ENCODE measurements at regions not wholly inside any gene's neighbourhood (a gene's known extent, or its start where the extent isn't known, plus 50 kb on each side); places are given as distances from the start of the nearest gene placed in this dataset.
"Not testable (repeated sequence)": the region's sequence is repeated elsewhere in the genome, so short reads cannot be mapped to it uniquely, and the experiment has no call there.

DNA sequence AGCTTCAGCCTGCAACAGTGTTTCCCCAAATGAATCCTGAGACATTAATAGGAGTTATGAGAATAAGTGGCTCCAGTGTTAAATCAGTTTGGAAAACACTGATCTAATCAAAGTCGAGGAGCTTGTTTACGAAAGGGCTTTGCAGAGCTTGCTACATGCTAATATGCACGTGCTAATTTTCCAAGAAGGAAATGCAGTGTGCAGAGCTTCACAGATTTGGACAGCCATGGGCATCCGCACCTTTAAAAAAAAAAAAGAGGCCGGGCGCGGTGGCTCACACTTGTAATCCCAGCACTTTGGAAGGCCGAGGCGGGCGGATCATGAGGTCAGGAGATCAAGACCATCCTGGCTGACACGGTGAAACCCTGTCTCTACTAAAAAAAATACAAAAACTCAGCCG is 79.7 kb upstream of the LMO2 start:
- not testable (repeated sequence) for DNase-seq (ENCODE audit: low spot score)

DNA sequence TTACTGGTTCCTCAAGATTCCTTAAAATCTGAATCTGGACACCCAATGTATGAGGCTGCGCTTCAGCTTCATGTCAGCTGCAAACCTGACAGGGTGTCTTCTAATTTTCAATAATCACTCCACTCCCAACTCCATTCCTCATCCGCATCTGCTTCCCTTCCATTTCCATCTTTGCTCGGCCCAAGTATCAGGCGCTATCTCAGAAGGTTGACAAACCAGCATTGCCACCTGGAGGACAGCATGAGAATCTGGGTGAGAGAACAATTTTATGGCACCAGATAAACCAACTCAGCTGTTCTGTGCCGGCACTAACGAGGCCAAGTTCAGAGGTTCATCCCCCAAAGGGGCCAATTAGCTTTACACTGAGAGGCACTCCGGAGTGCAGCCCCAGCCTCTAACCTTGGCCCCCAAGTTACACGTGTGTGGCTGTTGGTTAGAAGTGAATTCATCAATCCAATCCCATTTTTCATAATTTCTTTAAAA is 79.1 kb upstream of the LMO2 start:
- DNase-seq (ENCODE audit: low spot score) = peak; percentile 67

DNA sequence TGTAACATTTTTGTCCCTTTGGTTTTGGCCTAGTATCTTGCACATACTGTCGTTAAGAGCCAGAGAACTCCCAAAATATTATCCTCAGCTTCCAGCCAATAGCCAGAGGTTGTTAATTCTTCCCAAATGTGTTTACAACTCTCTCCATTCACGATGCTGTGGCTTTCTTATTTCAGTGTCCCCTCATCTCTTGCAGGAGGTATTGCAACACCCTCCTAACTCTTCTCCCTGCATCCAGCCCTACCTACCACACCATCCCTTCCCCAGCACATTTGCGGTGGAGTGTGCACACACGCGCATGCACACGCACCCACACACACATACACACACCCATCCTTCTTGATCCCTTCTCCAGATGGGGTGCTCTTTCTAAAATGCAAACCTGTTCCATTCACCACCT is 75.6 kb upstream of the LMO2 start:
- DNase-seq (ENCODE audit: low spot score) = no peak

DNA sequence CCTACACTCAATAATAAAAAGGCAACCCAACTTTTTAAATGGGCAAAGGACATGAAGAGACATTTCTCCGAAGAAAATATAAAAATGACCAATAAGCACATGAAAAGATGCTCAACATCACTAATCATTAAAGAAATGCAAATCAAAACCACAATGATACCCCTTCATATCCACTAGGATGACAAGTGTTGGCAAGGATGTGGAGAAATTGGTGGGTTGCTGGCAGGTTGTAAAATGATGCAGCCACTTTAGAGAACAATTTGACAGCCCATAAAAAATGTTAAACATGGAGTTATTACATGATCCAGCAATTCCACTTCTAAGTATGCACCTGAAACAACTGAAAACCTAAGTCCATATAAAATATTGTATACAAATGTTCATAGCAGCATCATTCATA is 73.2 kb upstream of the LMO2 start:
- DNase-seq (ENCODE audit: low spot score) = no peak

DNA sequence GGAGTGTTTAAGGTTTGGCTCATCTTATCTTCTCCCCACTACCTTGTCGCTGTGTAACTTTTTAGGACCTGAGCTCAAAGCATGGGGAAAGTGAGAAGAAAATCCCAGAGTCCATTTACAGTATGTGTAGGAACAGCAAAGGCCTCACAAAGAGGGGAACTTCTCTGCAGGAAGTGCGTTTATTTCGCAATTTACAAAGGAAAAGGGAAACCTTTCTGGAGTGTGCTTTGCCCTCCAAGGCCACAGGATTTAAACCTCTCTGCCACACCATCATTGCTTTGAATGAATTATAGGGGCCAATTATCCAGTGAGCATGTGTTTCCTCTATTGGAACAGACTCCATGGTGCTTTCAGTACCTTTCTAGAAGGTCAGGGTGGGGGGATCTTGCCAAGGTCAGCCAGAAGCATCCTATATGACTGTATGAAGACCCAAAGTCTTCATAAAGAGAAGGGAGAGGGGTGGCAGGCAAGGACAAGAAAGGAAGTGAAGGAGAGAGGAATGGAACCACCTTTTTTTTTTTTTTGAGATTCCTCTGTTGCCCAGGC is 68.1 kb upstream of the LMO2 start:
- DNase-seq (ENCODE audit: low spot score) = no peak

DNA sequence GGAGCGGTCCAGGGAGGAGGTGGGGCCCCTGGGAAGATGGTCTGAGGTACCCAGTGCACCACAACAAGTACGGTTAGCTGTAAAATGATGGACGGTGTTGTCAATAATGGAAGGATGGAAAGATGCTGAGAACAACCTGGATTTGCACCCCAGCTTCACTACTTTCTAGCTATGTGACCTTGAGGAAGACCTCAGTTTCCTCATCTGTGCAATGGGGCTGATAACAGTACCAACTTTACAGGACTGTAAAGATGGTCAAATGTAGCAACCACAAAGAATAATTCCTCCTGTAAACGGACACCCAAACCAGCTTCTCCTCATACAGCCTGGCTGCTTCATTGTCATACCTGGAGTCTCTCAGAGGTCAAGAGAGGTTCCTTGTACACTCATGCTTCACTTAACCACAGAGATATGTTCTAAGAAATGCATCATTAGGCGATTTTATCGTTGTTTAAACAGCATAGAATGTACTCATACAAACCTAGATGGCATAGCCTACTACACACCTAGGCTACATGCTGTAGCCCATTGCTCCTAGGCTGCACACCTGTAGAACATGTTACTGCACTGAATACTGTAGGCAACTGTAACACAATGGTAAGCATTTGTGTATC is 65.5 kb upstream of the LMO2 start:
- DNase-seq (ENCODE audit: low spot score) = no peak

DNA sequence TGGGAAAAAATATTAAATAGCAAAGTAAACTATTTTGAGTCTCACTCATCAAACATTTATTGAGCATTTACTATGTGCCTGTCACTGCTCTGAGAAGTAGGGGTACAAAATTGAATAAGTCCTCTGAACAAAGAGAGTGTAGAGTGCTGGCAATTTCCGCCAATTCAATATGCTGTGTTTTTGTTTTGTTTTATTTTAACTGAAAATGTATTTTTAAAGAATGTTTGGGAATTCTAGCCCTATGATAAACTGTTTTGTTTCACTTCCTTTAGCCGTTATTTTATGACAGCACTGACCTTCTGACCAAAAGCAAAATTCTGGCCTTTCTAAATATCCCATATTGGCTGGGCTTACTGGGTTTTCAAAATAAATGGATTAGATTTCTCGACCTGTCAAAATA is 64.7 kb upstream of the LMO2 start:
- no peak for DNase-seq (ENCODE audit: low spot score)

DNA sequence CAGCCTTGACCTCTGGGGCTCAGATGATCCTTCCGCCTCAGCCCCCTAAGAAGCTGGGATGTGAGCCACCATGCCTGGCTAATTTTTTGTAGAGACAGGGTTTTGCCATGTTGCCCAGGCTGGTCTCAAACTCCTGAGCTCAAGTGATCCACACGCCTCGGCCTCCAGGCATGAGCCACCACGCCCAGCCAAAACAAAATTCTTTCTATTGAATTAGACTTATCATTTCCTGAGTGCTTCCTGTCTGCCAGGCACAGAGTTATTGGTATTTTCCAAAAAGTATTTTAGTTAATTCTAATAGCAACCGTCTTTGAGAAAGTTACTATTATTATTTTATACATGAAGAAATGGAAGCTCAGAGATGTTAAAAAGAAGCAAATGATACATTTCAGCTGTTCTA is 61.4 kb upstream of the LMO2 start:
- no peak for DNase-seq (ENCODE audit: low spot score)

DNA sequence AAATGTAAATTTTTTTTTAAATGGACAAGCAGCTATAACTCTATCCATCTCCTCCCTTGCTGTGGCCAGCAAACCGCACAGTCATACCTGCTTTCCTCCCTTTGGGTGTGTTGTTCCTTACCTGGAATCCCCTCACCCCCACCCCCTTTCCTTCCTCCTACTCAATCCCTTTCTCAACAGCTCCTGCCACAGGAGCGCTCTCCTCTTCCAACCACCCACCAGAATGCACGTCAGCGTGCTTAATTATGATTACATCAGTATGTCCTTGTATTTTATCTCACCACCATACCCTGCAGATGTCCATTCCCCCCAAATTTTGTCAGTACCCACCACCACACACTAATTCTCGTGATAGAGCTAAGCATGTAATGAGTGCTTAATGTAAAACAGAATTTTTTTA is 60.9 kb upstream of the LMO2 start:
- DNase-seq (ENCODE audit: low spot score) = no peak

DNA sequence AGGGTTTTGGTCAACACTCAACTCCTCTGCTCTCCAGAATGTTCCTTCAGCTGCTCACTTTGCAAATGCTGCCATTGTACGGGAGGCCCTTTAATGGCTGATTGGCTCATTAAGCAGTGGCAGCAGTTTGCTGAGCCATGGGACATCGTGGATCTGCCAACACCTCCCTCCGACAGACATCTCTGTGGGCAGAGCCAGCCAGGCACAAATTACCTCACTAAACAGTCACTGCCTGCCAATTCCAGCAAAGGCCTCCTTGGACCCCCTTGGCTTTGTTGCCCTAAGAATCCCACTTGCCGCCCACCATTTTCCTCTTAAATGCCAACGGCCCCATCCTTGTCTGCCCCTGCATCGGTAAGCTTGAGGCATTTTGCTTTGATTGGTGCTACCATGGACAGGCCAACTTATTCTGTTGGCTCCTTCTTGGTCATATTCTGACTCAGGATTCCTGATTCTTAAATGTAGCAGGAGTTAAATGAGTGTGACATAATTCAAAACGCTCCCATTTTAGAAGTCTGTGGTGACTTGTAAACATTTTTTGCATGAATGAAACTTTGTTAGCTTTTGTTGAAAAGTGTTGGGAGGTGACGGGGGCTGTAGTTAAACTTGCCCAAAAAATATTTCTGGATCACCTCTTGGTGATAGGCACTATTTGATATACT is 57.5 kb upstream of the LMO2 start:
- no peak for DNase-seq (ENCODE audit: low spot score)

DNA sequence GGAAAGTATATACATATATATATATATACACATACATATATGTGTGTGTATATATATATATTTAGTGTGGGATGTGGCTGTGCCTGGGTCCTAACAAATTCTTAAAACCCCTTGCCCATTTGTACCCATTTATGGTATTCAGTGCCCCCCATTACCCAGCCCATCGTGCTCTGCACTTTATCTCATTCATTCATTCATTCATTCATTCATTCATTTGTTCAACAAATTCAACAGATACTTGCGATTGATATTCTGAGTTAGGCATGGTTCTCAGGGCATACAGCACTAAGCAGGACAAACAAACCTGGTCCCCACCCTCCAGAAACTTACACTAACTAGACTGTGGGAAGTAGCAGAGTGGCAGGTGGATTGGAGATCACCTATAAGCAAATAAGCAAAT is 56.6 kb upstream of the LMO2 start:
- no peak for DNase-seq (ENCODE audit: low spot score)

DNA sequence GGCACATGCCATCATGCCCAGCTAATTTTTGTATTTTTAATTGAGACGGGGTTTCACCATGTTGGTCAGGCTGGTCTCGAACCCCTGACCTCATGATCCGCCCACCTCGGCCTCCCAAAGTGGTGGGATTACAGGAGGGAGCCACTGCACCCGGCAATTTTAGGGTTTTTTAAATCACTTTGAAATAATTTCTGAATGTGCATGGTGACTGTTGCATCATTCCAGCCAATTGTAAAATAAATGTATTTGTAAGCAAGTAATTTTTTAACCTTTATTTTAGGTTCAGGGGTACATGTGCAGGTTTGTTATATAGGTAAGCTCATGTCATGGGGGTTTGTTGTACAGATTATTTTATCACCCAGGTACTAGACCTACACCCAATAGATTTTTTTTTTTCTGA is 56.0 kb upstream of the LMO2 start:
- not testable (repeated sequence) for DNase-seq (ENCODE audit: low spot score)

DNA sequence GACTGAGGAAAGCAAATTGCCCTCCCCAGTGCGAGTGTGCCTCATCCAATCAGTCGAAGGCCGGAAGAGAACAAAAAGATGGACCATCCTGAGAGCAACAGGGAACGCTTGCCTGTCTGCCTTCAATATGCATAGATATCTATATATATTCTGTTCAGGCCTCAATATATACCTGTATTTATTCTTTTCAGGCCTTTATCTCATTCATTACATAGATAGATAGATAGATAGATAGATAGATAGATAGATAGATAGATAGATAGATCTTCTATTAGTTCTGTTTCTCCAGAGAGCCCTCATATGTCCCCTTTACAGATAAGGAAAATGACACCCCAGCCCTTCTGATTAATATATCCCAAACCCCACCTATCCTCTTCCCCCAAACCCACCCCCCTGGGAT is 55.1 kb upstream of the LMO2 start:
- DNase-seq (ENCODE audit: low spot score) = no peak

DNA sequence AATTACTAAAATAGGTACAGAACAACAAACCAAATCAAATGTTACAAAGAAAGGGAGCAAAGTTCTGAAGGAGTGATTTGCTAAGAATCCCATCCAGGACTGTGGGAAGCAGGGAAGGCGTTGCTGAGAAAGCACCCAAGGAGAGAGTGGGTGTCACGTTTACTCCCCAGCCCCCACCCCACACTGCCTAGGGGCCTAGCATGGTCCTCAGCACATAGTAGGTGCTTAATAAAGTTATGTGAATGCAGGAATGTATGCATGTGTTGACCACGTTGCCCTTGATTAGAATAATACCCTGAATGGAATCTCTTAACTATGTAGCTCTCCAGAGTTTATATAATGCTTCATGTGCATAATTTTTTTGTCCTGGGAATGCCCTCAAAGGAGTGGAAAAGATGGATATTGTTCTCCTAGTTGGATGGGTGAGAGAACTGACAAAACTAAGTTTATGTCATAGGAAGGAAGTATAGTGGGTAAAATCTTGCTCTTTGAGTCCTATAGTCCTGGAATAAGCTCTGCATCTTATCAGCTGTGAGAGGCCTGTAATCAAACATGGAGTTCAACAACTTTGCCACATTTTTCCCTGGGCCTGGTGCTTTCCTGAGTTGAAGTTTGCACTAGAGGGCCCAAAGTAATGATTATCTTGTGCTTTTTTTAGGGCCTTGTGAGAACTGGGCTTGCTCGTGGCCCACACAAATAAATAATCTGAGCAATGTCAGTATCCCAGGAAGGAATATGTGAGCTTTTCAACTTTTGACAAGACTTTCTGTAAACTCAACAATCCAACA is 53.8 kb upstream of the LMO2 start:
- no peak for DNase-seq (ENCODE audit: low spot score)

DNA sequence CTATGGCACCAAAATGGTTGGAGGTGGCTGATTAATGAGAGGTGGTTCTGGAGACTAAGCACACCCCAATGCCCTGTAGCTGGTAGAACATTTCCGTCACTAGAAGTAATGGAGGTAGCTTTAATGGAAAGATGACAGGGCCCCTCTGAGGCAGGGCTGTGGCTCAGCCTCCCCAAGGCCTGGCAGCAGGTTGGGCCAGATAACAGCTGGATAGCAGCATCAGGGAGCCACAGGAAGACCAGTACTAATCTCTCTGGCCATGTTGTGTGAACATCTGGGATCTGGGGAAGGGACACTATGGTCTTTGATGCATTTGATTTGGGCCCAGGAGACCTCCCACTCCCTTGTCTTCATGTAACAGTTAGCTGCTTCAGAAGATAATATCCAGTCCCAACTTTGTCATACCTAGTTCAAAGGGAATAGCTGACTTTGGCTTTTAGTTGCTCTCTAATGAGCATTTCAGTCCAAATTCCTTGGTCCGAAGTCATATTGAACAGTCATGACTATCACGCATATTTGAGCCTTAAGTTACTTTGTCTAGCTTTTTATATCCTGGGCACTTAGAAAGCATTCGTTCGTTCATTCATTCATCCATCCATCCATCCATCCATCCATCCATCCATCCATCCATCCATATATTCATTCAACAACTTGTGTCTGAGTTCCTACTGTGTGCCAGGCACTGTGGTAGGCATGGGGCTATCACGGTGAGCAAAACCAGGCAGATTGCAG is 53.0 kb upstream of the LMO2 start:
- no peak for DNase-seq (ENCODE audit: low spot score)

DNA sequence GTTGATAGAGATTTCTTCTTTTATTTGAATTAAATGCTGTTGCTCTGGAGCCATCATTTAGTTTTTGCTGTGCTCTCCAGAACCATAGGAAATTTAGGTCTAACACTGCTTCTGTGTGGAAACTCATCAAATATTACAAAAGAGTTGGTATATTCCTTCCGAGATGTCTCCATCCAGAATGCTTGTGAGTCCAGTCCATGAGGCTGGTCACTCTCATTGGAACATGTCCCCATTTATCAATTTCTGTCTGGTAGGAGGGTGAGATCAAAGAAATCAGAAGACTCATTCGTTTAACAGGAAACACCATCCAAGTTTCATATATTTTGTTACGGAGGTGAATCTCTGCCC is 52.4 kb upstream of the LMO2 start:
- DNase-seq (ENCODE audit: low spot score) = no peak

DNA sequence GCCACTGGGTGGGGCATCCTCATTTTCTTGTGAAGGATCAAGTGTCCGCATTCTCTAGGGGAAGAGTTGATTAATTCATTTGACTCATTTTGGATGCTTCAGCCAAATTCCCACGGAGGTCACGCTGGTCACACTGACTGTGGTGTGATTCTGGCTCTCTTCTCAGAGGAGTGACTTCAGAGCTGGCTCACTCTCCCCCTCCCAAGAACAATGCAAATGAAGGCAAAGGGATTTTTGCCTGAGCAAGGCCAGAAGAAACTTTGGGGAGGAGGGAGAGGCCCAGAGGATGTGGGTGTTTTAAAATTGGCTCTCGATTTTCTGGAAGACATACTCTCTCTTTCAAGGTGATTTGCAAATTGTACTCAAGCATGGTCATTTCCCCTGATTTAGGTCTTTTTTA is 51.1 kb upstream of the LMO2 start:
- peak; percentile 95 for DNase-seq (ENCODE audit: low spot score)

DNA sequence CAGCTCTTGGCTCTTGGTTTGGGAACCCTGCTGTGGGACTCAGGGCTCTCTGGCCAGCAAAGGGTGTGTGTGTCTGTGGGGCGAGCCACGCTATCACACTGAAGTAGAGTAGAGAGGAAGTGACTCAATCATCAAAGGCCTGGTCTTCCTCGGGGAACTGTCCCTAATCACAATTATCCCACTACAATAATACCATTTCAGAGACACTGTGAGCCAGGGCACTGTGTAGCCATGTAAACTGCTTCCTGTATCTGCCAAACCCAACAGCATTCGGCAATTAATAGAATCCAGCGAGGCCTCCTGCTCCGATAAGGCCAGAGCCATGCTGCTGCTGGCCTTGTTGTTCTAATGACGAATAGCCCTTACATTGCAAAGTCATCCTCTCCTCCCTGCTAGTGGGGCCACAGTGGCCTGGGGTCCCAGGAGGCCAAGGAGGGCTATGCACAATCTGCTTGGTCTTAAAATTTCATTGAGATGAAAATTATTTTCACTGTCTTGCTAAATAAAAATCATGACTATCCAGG is 49.8 kb upstream of the LMO2 start:
- peak; percentile 88 for DNase-seq (ENCODE audit: low spot score)
